Endothelial cell of umbilical vein (primary cell): ENCODE measurements at regions not wholly inside any gene's neighbourhood (a gene's known extent, or its start where the extent isn't known, plus 50 kb on each side); places are given as distances from the start of the nearest gene placed in this dataset.

Experiments
- BruUV-seq: library from RNA; stranded (reverse); fragments of 400-500 nt; replicated peaks from 2 replicates; lab custom pipeline; 2021; lab: Mats Ljungman, UMichigan
- CTCF ChIA-PET: fragments of 300-600, 350-600 bp; sonication (Branson Sonifier 250); formaldehyde crosslinking; loops from one replicate; lab custom pipeline; 2021; ENCODE audit warnings: antibody characterized with exemption, inconsistent platforms; lab: Charles Lee
- POLR2A ChIA-PET: fragments of 300-600, 350-600 bp; sonication (Branson Sonifier 250); formaldehyde crosslinking; loops from one replicate; lab custom pipeline; 2021; ENCODE audit warnings: antibody characterized with exemption, inconsistent platforms; lab: Charles Lee
- DNase-seq: peaks from one replicate; pipeline ENCODE4 v3.0.0-alpha.2; 2011; ENCODE audit warnings: low read depth, low spot score
- FAIRE-seq: peaks from 2 replicates; lab custom pipeline; 2011; peaks lifted over from hg19 to GRCh38; lab: Jason Lieb, UNC
- H2AFZ ChIP-seq: 2 replicates; pipeline ENCODE4 v1.6.0; 2012; ENCODE audit warnings: low read depth, low read length, control low read depth, inconsistent platforms
- H3K27ac ChIP-seq: 2 replicates; pipeline ENCODE4 v1.5.1; 2011; ENCODE audit warnings: low read depth, mild to moderate bottlenecking, control low read depth, low read length, moderate library complexity; ENCODE audit not compliant: insufficient read depth
- H3K27me3 ChIP-seq, 2 experiments: 2 replicates each; pipeline versions ENCODE4 v1.6.0 to v1.6.1; 2011; ENCODE audit warnings: low read length in 2 of 2, mixed read lengths in 1 of 2; ENCODE audit not compliant: control insufficient read depth in 2 of 2, insufficient read depth in 2 of 2
- H3K36me3 ChIP-seq, 2 experiments: 2 replicates in 1 of 2; 3 replicates in 1 of 2; pipeline ENCODE4 v1.5.1; 2011; ENCODE audit warnings: low read length in 2 of 2, mild to moderate bottlenecking in 1 of 2, moderate library complexity in 1 of 2; ENCODE audit not compliant: control insufficient read depth in 2 of 2, insufficient read depth in 2 of 2; ENCODE audit errors: extremely low read depth in 1 of 2
- H3K4me1 ChIP-seq: 3 replicates; pipeline ENCODE4 v1.5.1; 2011; ENCODE audit warnings: mild to moderate bottlenecking, low read length; ENCODE audit not compliant: control insufficient read depth, insufficient read depth; ENCODE audit errors: extremely low read depth
- H3K4me2 ChIP-seq: 2 replicates; pipeline ENCODE4 v1.6.1; 2011; ENCODE audit warnings: low read length, control low read depth, mixed read lengths; ENCODE audit not compliant: insufficient read depth
- H3K4me3 ChIP-seq, 3 experiments: fragments of 200-600 bp in 1 of 3; sonication (generic), shearing (Covaris generic) in 1 of 3; replicated peaks in 1 of 3; 2 replicates each; pipeline ENCODE4 v1.5.1; 2011 to 2016; ENCODE audit warnings: control low read depth in 3 of 3, low read length in 3 of 3, mild to moderate bottlenecking in 2 of 3, inconsistent platforms in 1 of 3, low read depth in 1 of 3, moderate library complexity in 1 of 3; ENCODE audit not compliant: insufficient read depth in 1 of 3
- H3K79me2 ChIP-seq: 2 replicates; pipeline ENCODE4 v1.6.0; 2012; ENCODE audit warnings: low read length, inconsistent platforms; ENCODE audit not compliant: control insufficient read depth, insufficient read depth
- H3K9ac ChIP-seq: replicated peaks from 2 replicates; pipeline ENCODE3; 2011; ENCODE audit warnings: low read length, control low read depth; ENCODE audit not compliant: insufficient read depth; ENCODE audit errors: extremely low read depth
- H3K9me1 ChIP-seq: replicated peaks from 3 replicates; pipeline ENCODE4 v1.6.0; 2011; ENCODE audit warnings: mild to moderate bottlenecking, low read length; ENCODE audit not compliant: control insufficient read depth, insufficient read depth; ENCODE audit errors: extremely low read depth
- H3K9me3 ChIP-seq: replicated peaks from 2 replicates; pipeline ENCODE4 v1.5.1; 2012; ENCODE audit warnings: low read length, inconsistent platforms; ENCODE audit not compliant: control insufficient read depth, insufficient read depth
- H4K20me1 ChIP-seq: replicated peaks from 2 replicates; pipeline ENCODE3; 2011; ENCODE audit warnings: mild to moderate bottlenecking, low read length; ENCODE audit not compliant: control insufficient read depth, insufficient read depth; ENCODE audit errors: extremely low read depth
- EZH2 ChIP-seq: IDR thresholded peaks from 2 replicates; pipeline ENCODE4 v1.6.1; 2012; ENCODE audit warnings: borderline replicate concordance, low read depth, mild to moderate bottlenecking, moderate library complexity, low read length, inconsistent platforms; ENCODE audit not compliant: severe bottlenecking
- FOS ChIP-seq: IDR thresholded peaks from 2 replicates; pipeline ENCODE4 v1.6.1; 2011; ENCODE audit warnings: mild to moderate bottlenecking, low read length, moderate library complexity, borderline replicate concordance; ENCODE audit not compliant: insufficient read depth
- GATA2 ChIP-seq: IDR thresholded peaks from 2 replicates; pipeline ENCODE4 v1.7.0; 2011; ENCODE audit warnings: low read depth, mild to moderate bottlenecking, moderate library complexity, mixed read lengths, low read length; ENCODE audit not compliant: insufficient read length, insufficient read depth
- JUN ChIP-seq: IDR thresholded peaks from 2 replicates; pipeline ENCODE4 v1.6.1; 2011; ENCODE audit warnings: borderline replicate concordance, low read depth; ENCODE audit not compliant: insufficient read length, insufficient read depth
- MAX ChIP-seq: IDR thresholded peaks from 2 replicates; pipeline ENCODE4 v1.6.1; 2011; ENCODE audit not compliant: insufficient read depth, insufficient read length
- MYC ChIP-seq: IDR thresholded peaks from one replicate; pipeline ENCODE4 v1.6.1; 2011; ENCODE audit warnings: mild to moderate bottlenecking, low read depth, low read length
- POLR2A ChIP-seq: IDR thresholded peaks from 2 replicates; pipeline ENCODE4 v1.6.1; 2012; ENCODE audit warnings: low read depth, mild to moderate bottlenecking, control low read depth, low read length
- POLR2AphosphoS5 ChIP-seq: IDR thresholded peaks from 2 replicates; pipeline ENCODE4 v1.6.1; 2012; ENCODE audit warnings: low read depth, mild to moderate bottlenecking, control low read depth, low read length, moderate library complexity; ENCODE audit not compliant: insufficient read depth
- dilution Hi-C: fragments of 300-500 bp; cut with MboI; formaldehyde crosslinking; loops from one replicate; pipeline ENCODE4 v1.15.0; 2019; ENCODE audit warnings: low sequenced_read_pairs; ENCODE audit not compliant: extremely low pct_ligation_motif_present
- intact Hi-C: fragments of 100-400 bp; cut with micrococcal nuclease; formaldehyde crosslinking; loops from one replicate; pipeline ENCODE4 v1.10.0; 2022
- TF ChIP-seq, protein P1 (sequence below), 2 donors: IDR thresholded peaks; 1 replicate in 1 of 2; 2 replicates in 1 of 2; pipeline ENCODE4 v1.5.1; 2011; ENCODE audit warnings: low read length in 2 of 2, mild to moderate bottlenecking in 2 of 2, moderate library complexity in 2 of 2, control low read depth in 1 of 2, inconsistent platforms in 1 of 2, low read depth in 1 of 2; ENCODE audit not compliant: insufficient read depth in 1 of 2; ENCODE audit errors: extremely low read depth in 1 of 2

DNA sequence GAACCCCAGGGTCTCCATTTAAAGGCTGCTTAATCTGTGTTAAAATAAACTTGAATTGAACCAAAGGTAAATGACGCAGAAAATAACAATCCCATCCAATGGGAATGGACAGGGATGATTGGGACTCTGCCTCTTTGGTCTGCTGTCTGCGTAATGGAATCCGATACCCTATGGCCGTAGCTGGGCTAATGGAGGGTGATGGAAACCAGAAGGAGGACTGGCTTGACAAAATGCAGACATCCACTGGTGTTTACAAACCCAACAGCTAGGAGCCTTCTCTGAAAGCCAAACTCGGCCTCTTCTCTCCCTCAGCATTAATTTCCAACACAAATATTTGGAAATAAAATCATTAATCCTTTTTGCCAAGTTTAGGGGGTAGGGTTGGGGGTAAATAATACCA lies 162.2 kb upstream of the CHST15 start:
- Histone ChIP-seq H3K27ac (no peak overlapping the region), H3K79me2 (no peaks in the 10 kb centered on the region), H2AFZ (no peak overlapping the region), H3K9ac (no peak overlapping the region), H3K4me2 (no peak overlapping the region), H3K4me1 (no peaks in the 10 kb centered on the region), H3K36me3 (no peaks in the 10 kb centered on the region), H4K20me1 (no peaks in the 10 kb centered on the region), H3K9me3 (no peaks in the 10 kb centered on the region), H3K9me1 (no peaks in the 10 kb centered on the region), H3K27me3 (no peaks in the 10 kb centered on the region), H3K4me3 (no peak overlapping the region)
- TF ChIP-seq POLR2A: no peak
- TF ChIP-seq MAX: no peak
- TF ChIP-seq JUN: no peak
- POLR2A ChIA-PET: no interaction called here
- FAIRE-seq (no peak), DNase-seq (no peak)
- CTCF ChIA-PET: interaction anchor here (0.7 to 1.3 kb wide), 3 partner anchors 10 to 261 kb away, joined by 3 to 4 read pairs (median 3); no protein-coding TSS in a partner anchor
- BruUV-seq: no TSS peak
- dilution Hi-C loops: no loop called here
- intact Hi-C loops: no loop called here

- Histone ChIP-seq H3K27ac (no peak overlapping the region), H3K36me3 (no peaks in the 10 kb centered on the region), H3K79me2 (no peaks in the 10 kb centered on the region), H3K4me1 (no peaks in the 10 kb centered on the region), H4K20me1 (no peaks in the 10 kb centered on the region), H3K4me3 (no peak overlapping the region), H3K9me3 (no peaks in the 10 kb centered on the region), H3K4me2 (no peak overlapping the region), H3K9me1 (no peaks in the 10 kb centered on the region), H2AFZ (no peak overlapping the region), H3K27me3 (no peaks in the 10 kb centered on the region), H3K9ac (no peak overlapping the region)
- ChIA-PET CTCF (no interaction called here), POLR2A (no interaction called here)
- TF ChIP-seq GATA2 (no peak), FOS (no peak), MAX (no peak), MYC (no peak), JUN (no peak), POLR2AphosphoS5 (no peak), POLR2A (no peak), EZH2 (no peak)
- TF ChIP-seq, protein P1, sequence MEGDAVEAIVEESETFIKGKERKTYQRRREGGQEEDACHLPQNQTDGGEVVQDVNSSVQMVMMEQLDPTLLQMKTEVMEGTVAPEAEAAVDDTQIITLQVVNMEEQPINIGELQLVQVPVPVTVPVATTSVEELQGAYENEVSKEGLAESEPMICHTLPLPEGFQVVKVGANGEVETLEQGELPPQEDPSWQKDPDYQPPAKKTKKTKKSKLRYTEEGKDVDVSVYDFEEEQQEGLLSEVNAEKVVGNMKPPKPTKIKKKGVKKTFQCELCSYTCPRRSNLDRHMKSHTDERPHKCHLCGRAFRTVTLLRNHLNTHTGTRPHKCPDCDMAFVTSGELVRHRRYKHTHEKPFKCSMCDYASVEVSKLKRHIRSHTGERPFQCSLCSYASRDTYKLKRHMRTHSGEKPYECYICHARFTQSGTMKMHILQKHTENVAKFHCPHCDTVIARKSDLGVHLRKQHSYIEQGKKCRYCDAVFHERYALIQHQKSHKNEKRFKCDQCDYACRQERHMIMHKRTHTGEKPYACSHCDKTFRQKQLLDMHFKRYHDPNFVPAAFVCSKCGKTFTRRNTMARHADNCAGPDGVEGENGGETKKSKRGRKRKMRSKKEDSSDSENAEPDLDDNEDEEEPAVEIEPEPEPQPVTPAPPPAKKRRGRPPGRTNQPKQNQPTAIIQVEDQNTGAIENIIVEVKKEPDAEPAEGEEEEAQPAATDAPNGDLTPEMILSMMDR (IDR thresholded peaks at IDR 0.05; ENCODE audit: extremely low read depth in 1 of 2, insufficient read depth in 1 of 2, low read depth in 1 of 2, low read length in 2 of 2): no peak
- DNase-seq (no peak), FAIRE-seq (no peak)
- intact Hi-C loops (no loop called here), dilution Hi-C loops (no loop called here)
- no TSS peak for BruUV-seq
These were observed 161.1 kb upstream of the CHST15 start for GRCh38 chr10:124254490-124254889.
